Stimulated activated naive CD8-positive, alpha-beta T cell treated with anti-CD3 and anti-CD28 coated beads, Interleukin-15, Interleukin-2, amounts not matched to agents 100 ng/mL and 50 ng/mL, for 24 hours (primary cell): ENCODE measurements at regions not wholly inside any gene's neighbourhood (a gene's known extent, or its start where the extent isn't known, plus 50 kb on each side); places are given as distances from the start of the nearest gene placed in this dataset.
"Not testable (repeated sequence)": the region's sequence is repeated elsewhere in the genome, so short reads cannot be mapped to it uniquely, and the experiment has no call there.

Experiments
- H3K27ac Mint-ChIP-seq: one replicate; pipeline ENCODE4 v1.8.0; 2021; ENCODE audit warnings: mild to moderate bottlenecking, mixed read lengths
- H3K27me3 Mint-ChIP-seq: one replicate; pipeline ENCODE4 v1.8.0; 2021; ENCODE audit warnings: mixed read lengths
- H3K36me3 Mint-ChIP-seq: one replicate; pipeline ENCODE4 v1.8.0; 2021; ENCODE audit warnings: low read depth, mixed read lengths
- H3K4me1 Mint-ChIP-seq: one replicate; pipeline ENCODE4 v1.8.0; 2021; ENCODE audit warnings: low read depth, mixed read lengths
- H3K4me3 Mint-ChIP-seq: one replicate; pipeline ENCODE4 v1.8.0; 2021; ENCODE audit warnings: mild to moderate bottlenecking, mixed read lengths
- H3K9me3 Mint-ChIP-seq: one replicate; pipeline ENCODE4 v1.8.0; 2021; ENCODE audit warnings: mixed read lengths

DNA sequence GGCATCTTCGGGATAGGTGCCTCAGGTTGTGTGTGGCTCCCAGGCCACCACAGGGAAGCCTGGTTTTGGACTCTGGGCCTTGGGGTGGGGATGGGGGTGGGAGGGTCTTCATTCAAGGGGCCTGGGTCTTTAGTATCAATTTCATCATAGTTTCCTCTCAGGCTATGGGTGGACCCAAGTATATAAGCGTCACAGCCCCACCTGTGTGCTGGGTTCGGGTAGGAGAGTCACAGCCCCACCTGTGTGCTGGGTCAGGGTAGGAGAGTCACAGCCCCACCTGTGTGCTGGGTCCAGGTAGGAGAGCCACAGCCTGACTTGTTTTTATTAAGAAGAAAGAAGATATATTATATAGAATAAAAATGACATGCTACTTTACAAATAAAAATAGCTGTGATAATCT, 422.1 kb downstream of the BRD1 start:
- Mint-ChIP-seq H3K4me1 (no peaks in the 10 kb centered on the region), H3K27me3 (peaks cover 11% of the 10 kb centered on the region), H3K27ac (no peak overlapping the region), H3K4me3 (no peak overlapping the region), H3K9me3 (peaks cover 5% of the 10 kb centered on the region), H3K36me3 (no peaks in the 10 kb centered on the region)

DNA sequence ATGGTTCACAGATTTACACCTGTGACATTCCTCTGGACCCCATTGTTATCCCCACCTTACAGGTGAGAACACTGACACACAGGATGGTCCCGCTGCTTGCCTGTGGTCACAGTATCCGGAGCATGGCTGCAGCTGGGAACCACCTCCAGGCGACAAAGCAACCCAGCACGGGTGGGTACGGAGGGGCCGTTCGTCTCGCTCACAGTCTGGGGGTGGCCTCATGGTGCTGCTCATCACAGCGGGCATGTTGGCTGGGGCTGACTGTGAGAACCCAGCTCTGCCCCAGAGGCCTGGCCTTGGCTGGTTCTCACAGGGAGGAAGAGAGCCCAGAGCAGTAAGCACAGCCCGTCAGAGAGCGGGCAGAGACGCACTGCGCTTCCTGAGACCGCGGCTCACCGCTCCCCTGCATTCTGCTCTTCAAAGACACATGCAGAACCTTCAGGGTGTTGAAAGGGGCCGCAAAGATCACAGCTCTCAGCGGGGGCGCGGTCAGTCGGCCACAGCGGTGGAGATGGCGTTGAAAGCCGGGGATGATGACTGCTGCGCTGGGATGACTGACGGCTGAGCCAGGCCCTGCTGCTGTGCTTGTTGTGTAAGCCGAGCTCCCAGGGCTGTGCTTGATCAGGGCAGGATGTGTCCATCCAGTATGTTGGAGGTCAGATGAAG, 423.0 kb downstream of the BRD1 start:
- Mint-ChIP-seq H3K27me3 (peaks cover 11% of the 10 kb centered on the region), H3K27ac (no peak overlapping the region), H3K4me1 (no peaks in the 10 kb centered on the region), H3K36me3 (no peaks in the 10 kb centered on the region), H3K4me3 (no peak overlapping the region), H3K9me3 (peaks cover 5% of the 10 kb centered on the region)

GRCh38 chr22:49404020-49404419, 423.7 kb downstream of the BRD1 start:
- Mint-ChIP-seq H3K27me3 (peaks cover 5% of the 10 kb centered on the region), H3K27ac (no peak overlapping the region), H3K4me1 (no peaks in the 10 kb centered on the region), H3K9me3 (no peaks in the 10 kb centered on the region), H3K4me3 (no peak overlapping the region), H3K36me3 (no peaks in the 10 kb centered on the region)

DNA sequence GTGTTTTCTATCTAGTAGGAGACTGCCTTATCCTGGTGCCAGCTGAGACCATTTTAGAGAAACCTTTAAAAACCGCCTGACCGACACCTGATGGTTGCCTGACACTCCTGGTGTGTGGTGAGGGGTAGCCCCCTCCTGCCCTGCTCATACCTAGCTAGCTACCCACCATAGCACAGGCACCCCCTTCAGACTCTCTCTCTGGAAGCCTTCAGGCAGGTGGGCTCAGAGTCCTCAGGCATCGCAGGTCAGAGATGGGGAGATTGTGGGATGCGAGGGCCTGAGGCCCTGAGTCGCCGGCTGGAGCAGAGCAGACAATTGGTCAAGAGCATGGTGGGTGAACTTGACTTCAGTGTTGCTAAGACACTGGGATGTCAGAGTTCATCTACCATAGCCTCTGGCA, 424.6 kb downstream of the BRD1 start:
- Mint-ChIP-seq H3K36me3 (no peaks in the 10 kb centered on the region), H3K4me3 (no peak overlapping the region), H3K27ac (no peak overlapping the region), H3K9me3 (no peaks in the 10 kb centered on the region), H3K4me1 (no peaks in the 10 kb centered on the region), H3K27me3 (no peaks in the 10 kb centered on the region)

GRCh38 chr22:49402169-49402568, 425.5 kb downstream of the BRD1 start:
- Mint-ChIP-seq H3K36me3 (no peaks in the 10 kb centered on the region), H3K27me3 (no peaks in the 10 kb centered on the region), H3K4me1 (no peaks in the 10 kb centered on the region), H3K9me3 (no peaks in the 10 kb centered on the region), H3K27ac (no peak overlapping the region), H3K4me3 (no peak overlapping the region)

DNA sequence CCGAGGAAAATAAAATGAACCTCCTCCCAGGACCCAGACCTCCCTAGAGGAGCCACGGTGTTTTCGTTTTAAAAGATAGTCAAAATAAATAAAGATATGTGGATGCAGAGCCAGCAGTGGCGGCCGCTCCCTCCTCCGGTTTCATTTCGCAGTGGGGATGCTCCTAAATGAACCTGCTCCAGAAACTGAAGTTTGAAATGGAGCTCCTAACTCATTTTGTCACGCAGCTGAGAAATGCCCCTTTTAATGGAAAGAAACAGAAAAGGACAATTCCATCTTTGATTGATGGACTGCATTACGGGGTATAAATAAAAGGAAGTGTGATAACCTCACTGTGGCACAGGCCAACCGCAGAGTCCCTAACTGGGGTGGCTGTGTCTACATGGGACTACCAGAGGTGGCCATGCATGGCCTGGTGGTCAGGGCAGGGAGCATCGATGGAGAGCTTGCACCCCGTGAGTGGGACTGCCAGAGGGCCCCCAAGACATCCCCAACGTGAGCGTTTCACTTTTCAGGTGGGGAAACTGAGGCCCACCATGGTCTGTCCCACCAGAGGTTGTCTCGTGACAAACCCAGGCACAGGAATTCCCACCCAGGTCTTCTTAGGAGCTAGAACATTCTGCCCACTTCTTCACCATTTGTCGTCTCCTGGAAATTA, 426.6 kb downstream of the BRD1 start:
- no peak overlapping the region for H3K4me3 Mint-ChIP-seq
- no peak overlapping the region for H3K27ac Mint-ChIP-seq
- H3K27me3 Mint-ChIP-seq, result no peaks in the 10 kb centered on the region
- H3K4me1 Mint-ChIP-seq, result no peaks in the 10 kb centered on the region
- no peaks in the 10 kb centered on the region for H3K36me3 Mint-ChIP-seq
- no peaks in the 10 kb centered on the region for H3K9me3 Mint-ChIP-seq

DNA sequence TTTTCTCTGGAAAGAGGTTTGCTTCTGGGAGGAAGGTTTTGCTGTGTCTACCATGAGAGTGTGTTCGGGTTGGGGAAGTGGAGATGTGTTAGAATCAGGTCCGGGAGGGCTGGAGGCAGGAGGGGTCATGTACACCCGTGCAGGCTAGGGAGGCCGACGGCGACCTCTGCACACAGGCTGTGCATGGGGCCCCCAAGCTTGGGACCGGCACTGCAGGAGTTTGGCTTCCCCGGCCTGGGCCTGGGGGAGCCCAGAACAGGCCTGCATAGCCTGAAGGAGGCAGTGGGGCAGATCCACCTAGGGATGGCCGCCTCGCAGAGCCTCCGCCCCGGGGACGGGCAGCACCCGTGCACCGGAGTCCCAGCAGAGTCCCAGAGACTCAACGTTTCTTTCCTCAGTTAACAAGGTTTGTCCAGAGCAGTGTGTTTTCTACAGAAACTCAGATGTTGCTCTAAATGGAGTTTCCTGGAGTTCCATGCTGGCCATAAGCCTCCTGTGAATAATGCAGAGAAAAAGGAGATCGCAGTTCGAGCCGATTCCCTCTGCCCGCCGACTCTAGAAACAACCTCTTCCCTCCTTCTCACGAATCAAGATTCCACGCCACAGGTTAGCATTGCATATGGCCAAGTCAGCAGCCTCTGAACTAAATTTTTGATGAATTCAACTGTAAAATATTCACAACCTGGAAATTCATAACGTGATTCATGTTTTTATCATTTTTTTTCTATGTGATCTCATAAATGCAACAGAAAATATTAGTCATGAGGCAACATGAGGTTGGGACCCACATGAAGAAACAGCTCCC, 427.3 kb downstream of the BRD1 start:
- Mint-ChIP-seq H3K4me1 (no peaks in the 10 kb centered on the region), H3K9me3 (no peaks in the 10 kb centered on the region)

DNA sequence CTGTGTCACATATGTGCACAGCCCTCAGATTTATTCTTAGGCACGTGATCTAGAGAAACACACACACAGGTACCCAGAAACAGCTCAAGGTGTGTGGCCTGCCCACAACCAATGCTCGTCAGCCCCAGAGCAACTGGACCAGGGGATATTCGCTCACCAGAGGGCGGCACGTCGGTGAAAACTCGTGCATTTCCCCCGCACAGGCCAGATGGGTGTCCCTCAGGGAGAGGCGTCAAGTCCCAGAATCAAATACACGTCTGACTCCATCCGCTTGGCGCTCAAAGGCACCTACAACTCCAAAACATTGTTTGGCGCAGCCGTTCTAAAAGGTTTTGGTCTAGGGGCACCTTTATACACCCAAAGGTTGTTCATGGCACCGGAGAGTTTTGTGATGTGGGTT, 429.0 kb downstream of the BRD1 start:
- no peaks in the 10 kb centered on the region for H3K27me3 Mint-ChIP-seq
- no peak overlapping the region for H3K27ac Mint-ChIP-seq
- peaks cover 10% of the 10 kb centered on the region for H3K9me3 Mint-ChIP-seq

More for the DNA sequence above, 427.3 kb downstream of the BRD1 start:
- no peaks in the 10 kb centered on the region for H3K27me3 Mint-ChIP-seq
- no peaks in the 10 kb centered on the region for H3K36me3 Mint-ChIP-seq
- no peak overlapping the region for H3K4me3 Mint-ChIP-seq
- no peak overlapping the region for H3K27ac Mint-ChIP-seq

GRCh38 chr22:49398115-49398514, 429.6 kb downstream of the BRD1 start:
- Mint-ChIP-seq H3K36me3 (no peaks in the 10 kb centered on the region), H3K4me1 (peaks cover 4% of the 10 kb centered on the region), H3K4me3 (no peak overlapping the region), H3K27me3 (no peaks in the 10 kb centered on the region), H3K9me3 (peaks cover 10% of the 10 kb centered on the region), H3K27ac (no peak overlapping the region)

More for the DNA sequence above, 429.0 kb downstream of the BRD1 start:
- Mint-ChIP-seq H3K4me1 (peaks cover 4% of the 10 kb centered on the region), H3K4me3 (no peak overlapping the region), H3K36me3 (no peaks in the 10 kb centered on the region)

DNA sequence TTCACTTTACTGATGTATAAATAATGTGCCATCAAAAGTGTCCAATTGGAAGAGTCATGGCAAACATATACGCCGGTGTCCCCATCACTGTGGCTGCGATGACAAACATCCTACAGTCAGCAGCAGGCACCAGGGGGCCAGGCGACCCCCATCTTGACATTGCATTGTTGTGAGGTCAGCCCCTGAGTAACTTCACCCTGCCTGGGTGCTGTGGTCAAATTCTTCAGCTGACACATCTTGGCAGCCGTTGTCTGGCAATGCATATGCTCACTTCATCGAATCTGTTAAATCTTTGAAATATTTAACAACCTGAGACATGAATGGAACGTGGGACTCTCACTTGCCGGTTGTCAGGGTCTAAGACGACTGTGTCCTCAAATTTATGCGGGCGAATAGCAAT, 430.9 kb downstream of the BRD1 start:
- H3K9me3 Mint-ChIP-seq, result peaks cover 10% of the 10 kb centered on the region
- peaks cover 10% of the 10 kb centered on the region for H3K27me3 Mint-ChIP-seq
- H3K27ac Mint-ChIP-seq, result no peak overlapping the region
- H3K4me1 Mint-ChIP-seq, result peaks cover 4% of the 10 kb centered on the region
- H3K4me3 Mint-ChIP-seq, result no peak overlapping the region
- H3K36me3 Mint-ChIP-seq, result no peaks in the 10 kb centered on the region

GRCh38 chr22:49395617-49396016, 432.1 kb downstream of the BRD1 start:
- H3K4me1 Mint-ChIP-seq, result peaks cover 4% of the 10 kb centered on the region
- H3K4me3 Mint-ChIP-seq, result no peak overlapping the region
- no peaks in the 10 kb centered on the region for H3K36me3 Mint-ChIP-seq

DNA sequence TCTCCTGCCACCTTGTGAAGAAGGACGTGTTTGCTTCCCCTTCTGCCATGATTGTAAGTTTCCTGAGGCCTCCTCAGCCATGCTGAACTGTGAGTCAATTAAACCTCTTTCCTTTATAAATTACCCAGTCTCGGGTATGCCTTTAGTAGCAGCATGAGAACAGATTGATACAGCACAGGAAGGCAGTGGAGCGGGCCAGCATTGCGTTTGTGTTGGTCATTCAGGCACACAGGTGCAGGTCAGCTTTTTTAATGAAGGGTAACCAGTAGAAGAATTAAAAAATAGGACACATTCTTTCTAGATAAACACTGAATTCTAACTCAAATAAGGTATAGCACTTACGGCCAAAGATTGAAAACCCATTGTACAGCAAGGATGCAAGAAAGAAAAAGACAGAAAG, 432.6 kb downstream of the BRD1 start:
- Mint-ChIP-seq H3K9me3 (peaks cover 10% of the 10 kb centered on the region), H3K27me3 (peaks cover 17% of the 10 kb centered on the region)
- H3K4me3 Mint-ChIP-seq, H3K4me1 Mint-ChIP-seq, H3K36me3 Mint-ChIP-seq, H3K27ac Mint-ChIP-seq: not testable (repeated sequence)

More at GRCh38 chr22:49395617-49396016, 432.1 kb downstream of the BRD1 start:
- H3K27ac Mint-ChIP-seq, result no peak overlapping the region
- H3K27me3 Mint-ChIP-seq, result peaks cover 17% of the 10 kb centered on the region
- peaks cover 10% of the 10 kb centered on the region for H3K9me3 Mint-ChIP-seq

GRCh38 chr22:49394116-49394785, 433.4 kb downstream of the BRD1 start:
- peaks cover 22% of the 10 kb centered on the region for H3K27me3 Mint-ChIP-seq
- H3K27ac Mint-ChIP-seq, result no peak overlapping the region
- peaks cover 4% of the 10 kb centered on the region for H3K4me1 Mint-ChIP-seq
- no peaks in the 10 kb centered on the region for H3K36me3 Mint-ChIP-seq
- H3K4me3 Mint-ChIP-seq, result no peak overlapping the region
- peaks cover 10% of the 10 kb centered on the region for H3K9me3 Mint-ChIP-seq

DNA sequence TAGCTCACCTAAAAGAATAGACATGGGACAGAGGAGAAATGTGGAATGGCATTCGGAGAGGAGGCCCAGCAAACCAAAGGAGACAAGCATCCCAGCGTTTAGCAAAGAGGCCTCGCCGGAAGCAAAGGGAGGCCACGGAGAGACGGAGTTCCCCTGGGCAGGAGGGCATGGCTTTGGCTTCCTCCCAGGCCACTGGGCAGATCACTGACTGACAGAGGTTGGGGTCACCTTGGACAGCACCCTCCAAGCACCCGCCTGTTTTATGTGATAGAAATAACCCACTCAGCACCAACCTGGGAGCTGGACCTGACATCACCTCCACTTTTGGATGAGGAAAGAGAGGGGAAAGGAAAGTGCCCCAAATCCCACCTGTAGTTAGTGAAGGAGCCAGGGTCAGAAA, 434.1 kb downstream of the BRD1 start:
- no peak overlapping the region for H3K27ac Mint-ChIP-seq
- H3K27me3 Mint-ChIP-seq, result peaks cover 22% of the 10 kb centered on the region
- no peaks in the 10 kb centered on the region for H3K36me3 Mint-ChIP-seq
- peaks cover 13% of the 10 kb centered on the region for H3K9me3 Mint-ChIP-seq
- H3K4me1 Mint-ChIP-seq, result peaks cover 4% of the 10 kb centered on the region
- H3K4me3 Mint-ChIP-seq, result no peak overlapping the region
